Smooth muscle cell (in vitro differentiated cells): ENCODE measurements at regions not wholly inside any gene's neighbourhood (a gene's known extent, or its start where the extent isn't known, plus 50 kb on each side); places are given as distances from the start of the nearest gene placed in this dataset.

Experiments
- DNase-seq: peaks from one replicate; lab custom pipeline; 2025; ENCODE audit not compliant: unreplicated experiment; lab: John Stamatoyannopoulos, UW
- H2AFZ ChIP-seq: fragments of 200-600 bp; sonication (generic); 2 replicates; pipeline ENCODE4 v1.6.0; 2016; ENCODE audit warnings: antibody characterized with exemption, low read depth, mild to moderate bottlenecking
- H3F3A ChIP-seq: fragments of 200-600 bp; sonication (generic); 2 replicates; pipeline ENCODE4 v1.6.0; 2017; ENCODE audit warnings: antibody characterized with exemption, low read depth
- H3K27ac ChIP-seq: fragments of 200-600 bp; sonication (generic); 2 replicates; pipeline ENCODE4 v1.5.1; 2016; ENCODE audit warnings: low read depth, mild to moderate bottlenecking
- H3K27me3 ChIP-seq: fragments of 200-600 bp; sonication (generic); 2 replicates; pipeline ENCODE4 v1.6.1; 2016; ENCODE audit warnings: low read depth, mild to moderate bottlenecking
- H3K36me3 ChIP-seq: fragments of 200-600 bp; sonication (generic); 2 replicates; pipeline ENCODE4 v1.5.1; 2016; ENCODE audit warnings: low read depth
- H3K4me1 ChIP-seq: fragments of 200-600 bp; sonication (generic); 2 replicates; pipeline ENCODE4 v1.5.1; 2016; ENCODE audit warnings: low read depth
- H3K4me2 ChIP-seq: fragments of 200-600 bp; sonication (generic); 2 replicates; pipeline ENCODE4 v1.6.0; 2016; ENCODE audit warnings: mild to moderate bottlenecking
- H3K4me3 ChIP-seq: fragments of 200-600 bp; sonication (generic); 2 replicates; pipeline ENCODE4 v1.5.1; 2016; ENCODE audit warnings: mild to moderate bottlenecking
- H3K79me2 ChIP-seq: fragments of 200-600 bp; sonication (generic); 2 replicates; pipeline ENCODE4 v1.6.0; 2016; ENCODE audit warnings: low read depth, mild to moderate bottlenecking
- H3K9ac ChIP-seq: fragments of 200-600 bp; sonication (generic); 2 replicates; pipeline ENCODE4 v1.6.0; 2016; ENCODE audit warnings: low read depth
- H3K9me3 ChIP-seq: fragments of 200-600 bp; sonication (generic); replicated peaks from 2 replicates; pipeline ENCODE4 v1.5.1; 2016; ENCODE audit warnings: low read depth
- H4K20me1 ChIP-seq: fragments of 200-600 bp; sonication (generic); 2 replicates; pipeline ENCODE4 v1.6.0; 2016; ENCODE audit warnings: low read depth
- WGBS: methylation state at CpG from one replicate; pipeline ENCODE4 v1.1.7; 2016; ENCODE audit warnings: low lambda C conversion rate; 5-methylcytosine and 5-hydroxymethylcytosine counted together
- TF ChIP-seq, protein P1 (sequence below): fragments of 200-600 bp; sonication (generic); IDR thresholded peaks from 2 replicates; pipeline ENCODE4 v1.5.1; 2017; ENCODE audit warnings: borderline replicate concordance, mild to moderate bottlenecking, antibody characterized with exemption; ENCODE audit not compliant: insufficient read depth, poor library complexity, severe bottlenecking

DNA sequence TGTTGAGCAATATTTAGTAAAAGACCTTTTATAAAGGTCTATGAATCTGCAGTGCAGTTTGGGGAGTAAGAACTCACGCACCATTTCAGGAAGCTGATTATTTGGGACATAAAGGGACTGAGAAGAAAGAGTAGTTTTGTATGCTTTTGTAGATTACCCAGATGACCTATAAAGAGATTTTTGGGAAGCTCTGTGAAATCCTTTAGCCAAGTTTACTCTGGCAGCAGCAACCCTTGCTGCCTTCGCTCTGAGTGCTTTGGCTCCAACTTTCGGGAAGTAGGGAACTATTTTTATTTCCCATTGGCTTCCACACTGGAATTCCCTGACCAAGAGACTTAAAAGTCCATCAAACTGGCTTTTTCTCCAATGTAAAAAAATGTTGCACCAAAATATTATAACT, 1110.1 kb upstream of the PHF14 start:
- Histone ChIP-seq H3K4me2 (no peak overlapping the region), H3K36me3 (no peaks in the 10 kb centered on the region), H4K20me1 (no peaks in the 10 kb centered on the region), H3K4me1 (no peaks in the 10 kb centered on the region), H3K27ac (no peak overlapping the region), H3F3A (no peaks in the 10 kb centered on the region), H2AFZ (no peak overlapping the region), H3K9me3 (no peaks in the 10 kb centered on the region), H3K4me3 (no peak overlapping the region), H3K9ac (no peak overlapping the region), H3K79me2 (no peaks in the 10 kb centered on the region), H3K27me3 (no peaks in the 10 kb centered on the region)
- TF ChIP-seq, protein P1, sequence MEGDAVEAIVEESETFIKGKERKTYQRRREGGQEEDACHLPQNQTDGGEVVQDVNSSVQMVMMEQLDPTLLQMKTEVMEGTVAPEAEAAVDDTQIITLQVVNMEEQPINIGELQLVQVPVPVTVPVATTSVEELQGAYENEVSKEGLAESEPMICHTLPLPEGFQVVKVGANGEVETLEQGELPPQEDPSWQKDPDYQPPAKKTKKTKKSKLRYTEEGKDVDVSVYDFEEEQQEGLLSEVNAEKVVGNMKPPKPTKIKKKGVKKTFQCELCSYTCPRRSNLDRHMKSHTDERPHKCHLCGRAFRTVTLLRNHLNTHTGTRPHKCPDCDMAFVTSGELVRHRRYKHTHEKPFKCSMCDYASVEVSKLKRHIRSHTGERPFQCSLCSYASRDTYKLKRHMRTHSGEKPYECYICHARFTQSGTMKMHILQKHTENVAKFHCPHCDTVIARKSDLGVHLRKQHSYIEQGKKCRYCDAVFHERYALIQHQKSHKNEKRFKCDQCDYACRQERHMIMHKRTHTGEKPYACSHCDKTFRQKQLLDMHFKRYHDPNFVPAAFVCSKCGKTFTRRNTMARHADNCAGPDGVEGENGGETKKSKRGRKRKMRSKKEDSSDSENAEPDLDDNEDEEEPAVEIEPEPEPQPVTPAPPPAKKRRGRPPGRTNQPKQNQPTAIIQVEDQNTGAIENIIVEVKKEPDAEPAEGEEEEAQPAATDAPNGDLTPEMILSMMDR: no peak
- DNase-seq: no peak
- 91% methylated on average over 3 of the region's 3 CpGs for WGBS

DNA sequence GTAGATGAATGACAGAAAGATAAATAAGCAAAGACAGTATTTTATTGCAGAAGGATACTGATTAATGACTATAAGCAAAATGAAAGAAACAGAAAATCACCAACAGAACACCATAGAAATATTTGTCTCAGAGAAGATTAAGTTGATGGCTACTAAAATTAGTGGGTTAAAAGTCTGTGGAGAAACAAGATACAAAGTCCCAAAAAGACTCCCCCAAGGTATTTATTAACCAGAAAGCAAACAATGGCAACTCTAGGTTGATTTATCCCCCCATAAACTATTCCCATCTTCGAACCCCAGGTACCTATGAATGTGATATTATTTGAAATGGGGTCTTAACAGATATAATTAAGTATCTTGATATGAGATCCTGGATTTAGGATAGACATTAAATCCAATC, 1104.5 kb upstream of the PHF14 start:
- H3K9me3 ChIP-seq: no peaks in the 10 kb centered on the region
- DNase-seq: no peak
- WGBS: 74% methylated on average over 1 of the region's 1 CpG

DNA sequence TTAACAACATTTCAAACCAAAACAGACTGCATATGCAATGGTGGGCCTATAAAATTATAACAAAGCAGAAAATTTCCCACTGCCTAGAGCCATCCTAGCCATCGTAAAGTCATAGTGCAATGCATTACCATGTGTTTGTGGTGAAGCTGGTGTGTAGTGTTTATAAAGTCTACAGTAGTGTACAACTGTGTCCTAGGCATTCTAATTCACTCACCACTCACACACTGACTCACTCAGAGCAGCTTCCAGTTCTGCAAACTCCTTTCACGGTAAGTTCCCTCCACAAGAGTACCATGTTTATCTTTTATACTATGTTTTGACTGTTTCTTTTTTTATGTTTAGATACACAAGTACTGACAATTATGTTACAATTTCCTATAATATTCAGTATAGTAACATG, 1104.1 kb upstream of the PHF14 start:
- no peak overlapping the region for H3K4me3 ChIP-seq
- no peaks in the 10 kb centered on the region for H3F3A ChIP-seq
- no peak overlapping the region for H3K27ac ChIP-seq
- no peaks in the 10 kb centered on the region for H3K27me3 ChIP-seq
- no peaks in the 10 kb centered on the region for H3K79me2 ChIP-seq
- no peak overlapping the region for H3K4me2 ChIP-seq
- 69% methylated on average over 2 of the region's 2 CpGs for WGBS
- TF ChIP-seq, protein P1: no peak
- no peaks in the 10 kb centered on the region for H4K20me1 ChIP-seq
- no peaks in the 10 kb centered on the region for H3K9me3 ChIP-seq
- no peaks in the 10 kb centered on the region for H3K4me1 ChIP-seq
- H3K36me3 ChIP-seq: no peaks in the 10 kb centered on the region
- H3K9ac ChIP-seq: no peak overlapping the region
- H2AFZ ChIP-seq: no peak overlapping the region
- no peak for DNase-seq

More for the DNA sequence above, 1104.5 kb upstream of the PHF14 start:
- no peak overlapping the region for H3K27ac ChIP-seq
- H3K4me3 ChIP-seq: no peak overlapping the region
- H3K4me2 ChIP-seq: no peak overlapping the region
- H3F3A ChIP-seq: no peaks in the 10 kb centered on the region
- H4K20me1 ChIP-seq: no peaks in the 10 kb centered on the region
- H3K27me3 ChIP-seq: no peaks in the 10 kb centered on the region
- no peaks in the 10 kb centered on the region for H3K36me3 ChIP-seq
- H3K79me2 ChIP-seq: no peaks in the 10 kb centered on the region
- H3K9ac ChIP-seq: no peak overlapping the region
- no peaks in the 10 kb centered on the region for H3K4me1 ChIP-seq
- H2AFZ ChIP-seq: no peak overlapping the region
- TF ChIP-seq, protein P1: no peak

DNA sequence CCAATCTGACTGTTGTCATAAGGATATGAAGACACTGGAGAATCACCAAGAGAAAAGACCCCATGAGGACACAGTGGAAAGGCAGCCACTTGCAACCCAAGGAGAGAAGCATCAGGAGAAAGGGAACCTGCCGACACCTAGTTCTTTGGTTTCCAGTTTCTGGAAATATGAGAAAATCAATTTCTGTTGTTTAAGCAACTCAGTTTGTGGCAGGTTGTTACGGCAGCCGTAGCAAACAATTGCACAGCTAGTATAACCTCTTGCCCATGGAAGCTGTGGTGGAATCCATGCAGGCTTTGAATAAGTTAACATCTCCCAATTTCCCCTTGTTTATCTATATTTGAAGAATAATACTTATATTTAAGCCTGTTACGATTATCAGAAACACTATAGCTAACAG, 1103.0 kb upstream of the PHF14 start:
- Histone ChIP-seq H3K4me1 (no peaks in the 10 kb centered on the region), H3K9ac (no peak overlapping the region), H3K9me3 (no peaks in the 10 kb centered on the region), H3K4me3 (no peak overlapping the region), H3K79me2 (no peaks in the 10 kb centered on the region), H3K36me3 (no peaks in the 10 kb centered on the region), H3K27ac (no peak overlapping the region), H3K4me2 (no peak overlapping the region), H3K27me3 (no peaks in the 10 kb centered on the region), H2AFZ (no peak overlapping the region), H3F3A (no peaks in the 10 kb centered on the region), H4K20me1 (no peaks in the 10 kb centered on the region)
- 89% methylated on average over 4 of the region's 4 CpGs for WGBS
- no peak for DNase-seq
- TF ChIP-seq, protein P1: no peak
